Fibroblast of the aortic adventitia (primary cell): ENCODE measurements at regions not wholly inside any gene's neighbourhood (a gene's known extent, or its start where the extent isn't known, plus 50 kb on each side); places are given as distances from the start of the nearest gene placed in this dataset.

Experiments
- DNase-seq: peaks from one replicate; pipeline ENCODE4 v3.0.0-alpha.2; 2010; ENCODE audit warnings: low read depth
- H3K4me3 ChIP-seq: 2 replicates; pipeline ENCODE4 v1.5.1; 2011; ENCODE audit warnings: low read depth, mild to moderate bottlenecking, control low read depth, low read length, moderate library complexity
- TF ChIP-seq, protein P1 (sequence below): IDR thresholded peaks from 2 replicates; pipeline ENCODE4 v1.5.1; 2011; ENCODE audit warnings: mild to moderate bottlenecking, low read length, control low read depth, inconsistent platforms; ENCODE audit not compliant: insufficient read depth

- TF ChIP-seq, protein P1, sequence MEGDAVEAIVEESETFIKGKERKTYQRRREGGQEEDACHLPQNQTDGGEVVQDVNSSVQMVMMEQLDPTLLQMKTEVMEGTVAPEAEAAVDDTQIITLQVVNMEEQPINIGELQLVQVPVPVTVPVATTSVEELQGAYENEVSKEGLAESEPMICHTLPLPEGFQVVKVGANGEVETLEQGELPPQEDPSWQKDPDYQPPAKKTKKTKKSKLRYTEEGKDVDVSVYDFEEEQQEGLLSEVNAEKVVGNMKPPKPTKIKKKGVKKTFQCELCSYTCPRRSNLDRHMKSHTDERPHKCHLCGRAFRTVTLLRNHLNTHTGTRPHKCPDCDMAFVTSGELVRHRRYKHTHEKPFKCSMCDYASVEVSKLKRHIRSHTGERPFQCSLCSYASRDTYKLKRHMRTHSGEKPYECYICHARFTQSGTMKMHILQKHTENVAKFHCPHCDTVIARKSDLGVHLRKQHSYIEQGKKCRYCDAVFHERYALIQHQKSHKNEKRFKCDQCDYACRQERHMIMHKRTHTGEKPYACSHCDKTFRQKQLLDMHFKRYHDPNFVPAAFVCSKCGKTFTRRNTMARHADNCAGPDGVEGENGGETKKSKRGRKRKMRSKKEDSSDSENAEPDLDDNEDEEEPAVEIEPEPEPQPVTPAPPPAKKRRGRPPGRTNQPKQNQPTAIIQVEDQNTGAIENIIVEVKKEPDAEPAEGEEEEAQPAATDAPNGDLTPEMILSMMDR: no peak
- no peak overlapping the region for H3K4me3 ChIP-seq
These were observed 1010.6 kb downstream of the ROBO2 start for GRCh38 chr3:78050276-78051065.

GRCh38 chr3:78052746-78053145, 1012.8 kb downstream of the ROBO2 start:
- TF ChIP-seq, protein P1: no peak
- DNase-seq: no peak
- no peak overlapping the region for H3K4me3 ChIP-seq

More at GRCh38 chr3:78050276-78051065, 1010.6 kb downstream of the ROBO2 start:
- no peak for DNase-seq

- TF ChIP-seq, protein P1: no peak
- no peak overlapping the region for H3K4me3 ChIP-seq
- no peak for DNase-seq
These were observed 1026.4 kb downstream of the ROBO2 start for GRCh38 chr3:78066287-78066686.

DNA sequence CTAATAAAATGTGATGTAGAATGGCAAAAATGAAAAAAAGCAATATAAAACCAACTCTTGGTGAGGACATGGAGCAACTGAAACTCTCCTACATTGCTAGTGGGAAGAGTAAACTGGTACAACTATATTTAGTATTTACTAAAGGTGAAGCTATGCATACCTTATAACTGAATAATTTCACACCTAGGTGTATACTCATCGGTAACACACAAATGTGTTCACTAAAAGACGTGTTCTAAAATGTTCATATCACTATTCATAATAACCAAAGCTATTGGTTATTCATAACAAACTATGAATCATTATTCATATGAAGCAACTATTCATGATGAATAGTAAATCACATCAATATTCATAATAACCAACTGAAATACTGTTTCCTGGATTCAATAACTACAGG, 1030.3 kb downstream of the ROBO2 start:
- TF ChIP-seq, protein P1: no peak
- DNase-seq: no peak
- no peak overlapping the region for H3K4me3 ChIP-seq

- peak; percentile 0 for DNase-seq
- TF ChIP-seq, protein P1: no peak
- H3K4me3 ChIP-seq: no peak overlapping the region
These were observed 1036.5 kb downstream of the ROBO2 start for GRCh38 chr3:78076379-78076778.

- TF ChIP-seq, protein P1: no peak
- H3K4me3 ChIP-seq: no peak overlapping the region
- no peak for DNase-seq
These were observed 1037.3 kb downstream of the ROBO2 start for GRCh38 chr3:78077178-78077577.
